ENCODE measurements at regions not wholly inside any gene's neighbourhood (a gene's known extent, or its start where the extent isn't known, plus 50 kb on each side); places are given as distances from the start of the nearest gene placed in this dataset.

DNA sequence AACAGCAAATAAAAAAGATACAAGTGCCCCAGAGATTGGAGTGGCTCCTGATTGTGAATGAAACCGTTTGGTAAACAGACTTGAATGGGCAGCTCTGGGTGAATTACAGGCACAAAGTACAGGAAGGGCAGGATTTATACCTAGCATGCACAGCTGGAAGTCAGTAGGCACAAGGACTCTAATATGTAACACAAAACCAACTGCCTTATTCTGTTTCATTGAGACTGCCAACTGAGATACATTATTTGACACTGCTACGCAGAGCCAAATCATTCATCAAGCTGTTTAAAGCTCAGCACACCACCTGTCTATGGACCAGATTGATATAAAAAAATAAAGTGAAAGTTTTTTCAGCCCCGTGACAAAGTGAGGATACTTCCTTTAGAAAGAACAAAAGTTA, 541.2 kb downstream of the NUP35 start:
- TF ChIP-seq CTCF (IDR thresholded peaks at IDR 0.05) = no peak
- Histone ChIP-seq H3K4me3 (no peak overlapping the region), H3K27ac (no peak overlapping the region), H3K9me3 (no peaks in the 10 kb centered on the region), H3K27me3 (no peaks in the 10 kb centered on the region), H3K4me1 (peaks cover 0 to 12% (median 5%) of the 10 kb centered on the region in 4 donors), H3K36me3 (no peaks in the 10 kb centered on the region)
- DNase-seq = no peak
- intact Hi-C loops (cut with DNase I; ENCODE audit: low total_unique reads) = no loop called here

GRCh38 chr2:183666031-183666430, 541.8 kb downstream of the NUP35 start:
- no peaks in the 10 kb centered on the region for H3K36me3 ChIP-seq
- intact Hi-C loops (cut with DNase I; ENCODE audit: low total_unique reads) = no loop called here
- no peaks in the 10 kb centered on the region for H3K9me3 ChIP-seq
- H3K27me3 ChIP-seq = no peaks in the 10 kb centered on the region
- DNase-seq = no peak
- H3K4me3 ChIP-seq = no peak overlapping the region
- H3K4me1 ChIP-seq = peaks cover 0 to 12% (median 5%) of the 10 kb centered on the region in 4 donors
- no peak for TF ChIP-seq CTCF (IDR thresholded peaks at IDR 0.05)
- no peak overlapping the region for H3K27ac ChIP-seq

DNA sequence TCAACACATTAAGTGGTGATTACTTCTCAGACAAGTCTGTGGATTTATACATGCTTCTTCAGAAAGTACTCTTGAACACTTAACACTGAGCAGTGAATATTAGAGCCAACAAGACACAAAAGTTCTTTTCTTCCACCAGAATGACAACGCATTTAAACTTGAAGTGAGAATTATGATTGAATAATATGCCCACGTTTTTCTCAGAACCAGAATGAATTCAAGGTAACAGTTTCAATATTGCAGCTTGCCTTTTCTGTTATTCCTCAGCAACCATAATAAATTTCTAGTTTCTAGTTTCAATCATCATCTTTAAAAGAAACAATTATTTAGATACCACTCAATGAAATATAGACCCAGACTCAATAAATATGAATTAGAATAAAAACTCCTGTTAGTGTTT, 547.0 kb downstream of the NUP35 start:
- no peak for TF ChIP-seq CTCF (IDR thresholded peaks at IDR 0.05)
- H3K27ac ChIP-seq = no peak overlapping the region
- H3K27me3 ChIP-seq = no peaks in the 10 kb centered on the region
- no peak overlapping the region for H3K4me3 ChIP-seq
- no peaks in the 10 kb centered on the region for H3K36me3 ChIP-seq
- no peak for DNase-seq
- peaks cover 0 to 6% (median 1%) of the 10 kb centered on the region in 4 donors for H3K4me1 ChIP-seq
- intact Hi-C loops (cut with DNase I; ENCODE audit: low total_unique reads) = no loop called here
- no peaks in the 10 kb centered on the region for H3K9me3 ChIP-seq

GRCh38 chr2:183678908-183679307, 554.7 kb downstream of the NUP35 start:
- Histone ChIP-seq H3K4me1 (no peaks in the 10 kb centered on the region), H3K4me3 (no peak overlapping the region), H3K9me3 (peaks cover 0 to 4% (median 0%) of the 10 kb centered on the region in 3 donors), H3K27me3 (no peaks in the 10 kb centered on the region), H3K36me3 (no peaks in the 10 kb centered on the region), H3K27ac (no peak overlapping the region)
- intact Hi-C loops (cut with DNase I; ENCODE audit: low total_unique reads) = no loop called here
- DNase-seq = no peak
- no peak for TF ChIP-seq CTCF (IDR thresholded peaks at IDR 0.05)

DNA sequence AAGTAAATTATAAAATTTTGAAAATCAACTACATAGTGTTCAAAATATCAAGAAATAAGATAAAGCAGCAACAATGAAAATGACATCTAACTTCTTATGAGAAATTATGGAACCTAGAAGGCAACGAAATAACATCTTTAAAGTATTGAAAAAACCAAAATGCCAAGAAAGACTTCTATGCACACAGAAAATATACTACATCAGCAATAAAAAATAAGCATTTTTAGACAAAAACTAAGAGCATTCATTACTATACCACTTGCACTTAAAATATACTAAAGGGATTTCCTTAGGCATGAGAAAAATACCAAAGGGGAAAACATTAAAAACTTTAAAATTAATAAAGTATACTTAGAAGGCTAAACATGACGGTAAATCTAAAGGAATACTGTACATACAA, 556.3 kb downstream of the NUP35 start:
- no peak for TF ChIP-seq CTCF (IDR thresholded peaks at IDR 0.05)
- no peak for DNase-seq
- Histone ChIP-seq H3K27ac (no peak overlapping the region), H3K9me3 (peaks cover 0 to 9% (median 0%) of the 10 kb centered on the region in 3 donors), H3K4me3 (no peak overlapping the region), H3K4me1 (no peaks in the 10 kb centered on the region), H3K27me3 (no peaks in the 10 kb centered on the region), H3K36me3 (no peaks in the 10 kb centered on the region)
- intact Hi-C loops (cut with DNase I; ENCODE audit: low total_unique reads) = no loop called here

- Histone ChIP-seq H3K27ac (no peak overlapping the region), H3K4me1 (no peaks in the 10 kb centered on the region), H3K9me3 (peaks cover 0 to 9% (median 0%) of the 10 kb centered on the region in 3 donors), H3K4me3 (no peak overlapping the region), H3K36me3 (no peaks in the 10 kb centered on the region), H3K27me3 (no peaks in the 10 kb centered on the region)
- no peak for TF ChIP-seq CTCF (IDR thresholded peaks at IDR 0.05)
- no peak for DNase-seq
- intact Hi-C loops (cut with DNase I; ENCODE audit: low total_unique reads) = no loop called here
Observed at GRCh38 chr2:183684686-183685085, 560.4 kb downstream of the NUP35 start.

Measured in tibial artery (tissue), 4 donors.